ENCODE measurements at regions not wholly inside any gene's neighbourhood (a gene's known extent, or its start where the extent isn't known, plus 50 kb on each side); places are given as distances from the start of the nearest gene placed in this dataset.

- no peak for TF ChIP-seq CTCF (IDR thresholded peaks at IDR 0.05; ENCODE audit: poor library complexity)
- no peak for TF ChIP-seq EZH2phosphoT487 (IDR thresholded peaks at IDR 0.05; ENCODE audit: low read depth, severe bottlenecking, unreplicated experiment)
Measured at GRCh38 chr7:97446361-97446760, 285.5 kb upstream of the TAC1 start.

All from hepatocyte (in vitro differentiated cells).